GM12878 (cell line): ENCODE measurements at regions not wholly inside any gene's neighbourhood (a gene's known extent, or its start where the extent isn't known, plus 50 kb on each side); places are given as distances from the start of the nearest gene placed in this dataset.

Source experiments
- ATAC-seq: fragments of 200-7000 bp; cut with Tn5 transposase; 3 replicates; pipeline ENCODE4 v1.9.1; 2020; ENCODE audit warnings: mild to moderate bottlenecking, moderate library complexity
- BruUV-seq: library from RNA; stranded (reverse); fragments of 400-500 nt; replicated peaks from 2 replicates; lab custom pipeline; 2021; lab: Mats Ljungman, UMichigan
- CTCF ChIA-PET: fragments of 300-600 bp; sonication (Branson Sonifier 250); formaldehyde crosslinking; extraction: SDS; loops from one replicate; lab custom pipeline; 2021; ENCODE audit warnings: inconsistent platforms; lab: Yijun Ruan, JAX
- POLR2A ChIA-PET: fragments of 350-600 bp; formaldehyde crosslinking; extraction: SDS; loops from one replicate; lab custom pipeline; 2021; ENCODE audit warnings: inconsistent platforms; lab: Charles Lee
- RAD21 ChIA-PET: fragments of 300-600 bp; sonication (Branson Sonifier 250); formaldehyde crosslinking; loops from one replicate; lab custom pipeline; 2023; ENCODE audit warnings: antibody characterized with exemption; ENCODE audit not compliant: unreplicated experiment; lab: Charles Lee
- SMC1A ChIA-PET: fragments of 300-600 bp; sonication (Branson Sonifier 250); formaldehyde crosslinking; loops from one replicate; lab custom pipeline; 2023; ENCODE audit not compliant: unreplicated experiment, uncharacterized antibody; lab: Charles Lee
- DNase-seq: peaks from one replicate; pipeline ENCODE4 v3.0.0-alpha.2; 2011; ENCODE audit warnings: low read depth, low spot score
- FAIRE-seq: peaks from 3 replicates; lab custom pipeline; 2011; peaks lifted over from hg19 to GRCh38; lab: Jason Lieb, UNC
- H2AFZ ChIP-seq: 2 replicates; pipeline ENCODE4 v1.6.0; 2011; ENCODE audit warnings: low read depth, low read length, control low read depth; ENCODE audit not compliant: control insufficient read depth
- H3K27ac ChIP-seq: 2 replicates; pipeline ENCODE4 v1.5.1; 2011; ENCODE audit warnings: control low read depth; ENCODE audit not compliant: control insufficient read depth, insufficient read depth
- H3K27me3 ChIP-seq, 2 experiments: replicated peaks in 1 of 2; 2 replicates each; pipeline versions ENCODE4 v1.6.0 to v1.6.1; 2011; ENCODE audit warnings: low read length in 1 of 2; ENCODE audit not compliant: control insufficient read depth in 2 of 2, insufficient read depth in 2 of 2
- H3K36me3 ChIP-seq, 2 experiments: 2 replicates each; pipeline ENCODE4 v1.5.1; 2011; ENCODE audit warnings: low read length in 1 of 2; ENCODE audit not compliant: control insufficient read depth in 2 of 2, insufficient read depth in 2 of 2
- H3K4me1 ChIP-seq: 2 replicates; pipeline ENCODE4 v1.6.1; 2011; ENCODE audit warnings: mild to moderate bottlenecking, low read length, moderate library complexity, mixed read lengths; ENCODE audit not compliant: control insufficient read depth, insufficient read depth
- H3K4me2 ChIP-seq: 2 replicates; pipeline ENCODE4 v1.6.0; 2011; ENCODE audit warnings: control low read depth; ENCODE audit not compliant: control insufficient read depth, insufficient read depth
- H3K4me3 ChIP-seq: fragments of 200-600 bp; sonication (generic); 2 replicates; pipeline ENCODE4 v1.5.1; 2016
- H3K79me2 ChIP-seq: 2 replicates; pipeline ENCODE4 v1.6.0; 2011; ENCODE audit warnings: low read length; ENCODE audit not compliant: control insufficient read depth, insufficient read depth
- H3K9ac ChIP-seq: 2 replicates; pipeline ENCODE4 v1.8.0; 2011; ENCODE audit warnings: low read length, control low read depth, mixed read lengths; ENCODE audit not compliant: control insufficient read depth, insufficient read depth
- H3K9me3 ChIP-seq: replicated peaks from 3 replicates; pipeline ENCODE4 v1.5.1; 2011; ENCODE audit warnings: mild to moderate bottlenecking, low read length; ENCODE audit not compliant: control insufficient read depth, insufficient read depth
- H4K20me1 ChIP-seq: 2 replicates; pipeline ENCODE4 v1.6.0; 2011; ENCODE audit not compliant: control insufficient read depth, insufficient read depth
- ATF7 ChIP-seq: fragments of 450-650 bp; IDR thresholded peaks from 2 replicates; pipeline ENCODE4 v1.6.1; 2016; ENCODE audit warnings: low read depth, mild to moderate bottlenecking
- CBX5 ChIP-seq: sonication (generic); IDR thresholded peaks from 2 replicates; pipeline ENCODE4 v1.6.1; 2016; ENCODE audit warnings: low read depth, moderate library complexity, mild to moderate bottlenecking, inconsistent platforms
- JUNB ChIP-seq: IDR thresholded peaks from 2 replicates; pipeline ENCODE4 v1.6.1; 2016; ENCODE audit warnings: antibody characterized with exemption, mild to moderate bottlenecking
- KDM1A ChIP-seq: fragments of 200-600 bp; sonication (generic); IDR thresholded peaks from 2 replicates; pipeline ENCODE4 v1.6.1; 2016; ENCODE audit warnings: borderline replicate concordance
- MEF2B ChIP-seq: fragments of 450-650 bp; IDR thresholded peaks from 2 replicates; pipeline ENCODE4 v1.6.1; 2018; ENCODE audit warnings: mild to moderate bottlenecking, moderate library complexity; ENCODE audit not compliant: partially characterized antibody, poor library complexity, severe bottlenecking
- PAX5 ChIP-seq: IDR thresholded peaks from 2 replicates; pipeline ENCODE4 v1.6.1; 2011; ENCODE audit warnings: low read depth, low read length, borderline replicate concordance
- SIX5 ChIP-seq: IDR thresholded peaks from 2 replicates; pipeline ENCODE4 v1.6.1; 2011; ENCODE audit warnings: mild to moderate bottlenecking, low read depth, low read length, moderate library complexity; ENCODE audit not compliant: severe bottlenecking
- WGBS: methylation state at CpG from one replicate; pipeline ENCODE4 v1.1.6; 2016; ENCODE audit warnings: low lambda C conversion rate; ENCODE audit not compliant: insufficient replicate concordance, insufficient coverage; ENCODE audit errors: missing lambda C conversion rate; 5-methylcytosine and 5-hydroxymethylcytosine counted together
- in situ Hi-C: fragments of 300-500 bp; cut with MboI; formaldehyde crosslinking; loops from 9 replicates; pipeline ENCODE4 v1.14.3; 2018; ENCODE audit warnings: mixed read lengths
- intact Hi-C: fragments of 100-400 bp; cut with micrococcal nuclease; formaldehyde crosslinking; loops from one replicate; pipeline ENCODE4 v1.14.2; 2022; ENCODE audit not compliant: unreplicated experiment

- H3K4me1 ChIP-seq: no peaks in the 10 kb centered on the region
- no peaks in the 10 kb centered on the region for H3K27me3 ChIP-seq
- no peak overlapping the region for H2AFZ ChIP-seq
- CTCF ChIA-PET: interaction anchor here (1.9 kb wide), 1 partner anchor 11 kb away, joined by 6 read pairs; no protein-coding TSS in a partner anchor
- intact Hi-C loops: no loop called here
- no TSS peak for BruUV-seq
- ATAC-seq (no peak), DNase-seq (no peak), FAIRE-seq (no peak)
- SMC1A ChIA-PET: interaction anchor here (0.9 kb wide), 1 partner anchor 350 kb away, joined by 3 read pairs; no protein-coding TSS in a partner anchor
- H3K9me3 ChIP-seq: no peaks in the 10 kb centered on the region
- WGBS: 35% methylated on average over 5 of the region's 5 CpGs
- no peak overlapping the region for H3K9ac ChIP-seq
- H3K4me2 ChIP-seq: no peak overlapping the region
- no peaks in the 10 kb centered on the region for H4K20me1 ChIP-seq
- RAD21 ChIA-PET: no interaction called here
- no peak for TF ChIP-seq ATF7
- TF ChIP-seq, all 136 proteins: peak for 0
- in situ Hi-C loops: no loop called here
- no peaks in the 10 kb centered on the region for H3K36me3 ChIP-seq
- no peaks in the 10 kb centered on the region for H3K79me2 ChIP-seq
- POLR2A ChIA-PET: no interaction called here
- H3K4me3 ChIP-seq: no peak overlapping the region
- H3K27ac ChIP-seq: no peak overlapping the region
Measured at GRCh38 chr12:58509116-58509885, 411.0 kb downstream of the LRIG3 start.

- WGBS: 5% methylated on average over 4 of the region's 4 CpGs
- no peaks in the 10 kb centered on the region; the same call in 2 of the 3 replicates for H3K9me3 ChIP-seq
- ChIA-PET POLR2A (no interaction called here), CTCF (no interaction called here), RAD21 (no interaction called here), SMC1A (no interaction called here)
- H3K4me1 ChIP-seq: no peaks in the 10 kb centered on the region
- no peaks in the 10 kb centered on the region for H3K27me3 ChIP-seq
- H2AFZ ChIP-seq: no peak overlapping the region
- BruUV-seq: no TSS peak
- DNase-seq (no peak), ATAC-seq (no peak), FAIRE-seq (no peak)
- no peaks in the 10 kb centered on the region for H3K36me3 ChIP-seq
- no peak overlapping the region for H3K4me2 ChIP-seq
- TF ChIP-seq CBX5: no peak
- no peak for TF ChIP-seq SIX5
- no peak for TF ChIP-seq KDM1A
- no peak for TF ChIP-seq MEF2B
- no peak for TF ChIP-seq PAX5
- no peak for TF ChIP-seq JUNB
- H3K4me3 ChIP-seq: no peak overlapping the region
- H3K79me2 ChIP-seq: no peaks in the 10 kb centered on the region
- intact Hi-C loops (no loop called here), in situ Hi-C loops (no loop called here)
- no peak overlapping the region for H3K9ac ChIP-seq
- H4K20me1 ChIP-seq: no peaks in the 10 kb centered on the region
- H3K27ac ChIP-seq: no peak overlapping the region
Measured at GRCh38 chr12:58513301-58513834, 406.9 kb downstream of the LRIG3 start.
